ENCODE measurements at regions not wholly inside any gene's neighbourhood (a gene's known extent, or its start where the extent isn't known, plus 50 kb on each side); places are given as distances from the start of the nearest gene placed in this dataset.

- TF ChIP-seq, protein P1, sequence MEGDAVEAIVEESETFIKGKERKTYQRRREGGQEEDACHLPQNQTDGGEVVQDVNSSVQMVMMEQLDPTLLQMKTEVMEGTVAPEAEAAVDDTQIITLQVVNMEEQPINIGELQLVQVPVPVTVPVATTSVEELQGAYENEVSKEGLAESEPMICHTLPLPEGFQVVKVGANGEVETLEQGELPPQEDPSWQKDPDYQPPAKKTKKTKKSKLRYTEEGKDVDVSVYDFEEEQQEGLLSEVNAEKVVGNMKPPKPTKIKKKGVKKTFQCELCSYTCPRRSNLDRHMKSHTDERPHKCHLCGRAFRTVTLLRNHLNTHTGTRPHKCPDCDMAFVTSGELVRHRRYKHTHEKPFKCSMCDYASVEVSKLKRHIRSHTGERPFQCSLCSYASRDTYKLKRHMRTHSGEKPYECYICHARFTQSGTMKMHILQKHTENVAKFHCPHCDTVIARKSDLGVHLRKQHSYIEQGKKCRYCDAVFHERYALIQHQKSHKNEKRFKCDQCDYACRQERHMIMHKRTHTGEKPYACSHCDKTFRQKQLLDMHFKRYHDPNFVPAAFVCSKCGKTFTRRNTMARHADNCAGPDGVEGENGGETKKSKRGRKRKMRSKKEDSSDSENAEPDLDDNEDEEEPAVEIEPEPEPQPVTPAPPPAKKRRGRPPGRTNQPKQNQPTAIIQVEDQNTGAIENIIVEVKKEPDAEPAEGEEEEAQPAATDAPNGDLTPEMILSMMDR (IDR thresholded peaks at IDR 0.05), result no peak
- H3K27me3 ChIP-seq, result no peaks in the 10 kb centered on the region
- no peaks in the 10 kb centered on the region for H3K9me3 ChIP-seq
- H3K4me3 ChIP-seq, result no peak overlapping the region
- DNase-seq (ENCODE audit: low spot score), result no peak
- peaks cover 0 to 35% of the 10 kb centered on the region in 2 donors for H3K4me1 ChIP-seq
- H3K36me3 ChIP-seq, result no peaks in the 10 kb centered on the region
- no peak overlapping the region for H3K27ac ChIP-seq
Measured at GRCh38 chr13:99061411-99061810, 83.5 kb upstream of the DOCK9 start.

GRCh38 chr13:99062593-99062992 lies 84.7 kb upstream of the DOCK9 start:
- H3K4me1 ChIP-seq, result peaks cover 0 to 23% of the 10 kb centered on the region in 2 donors
- no peak for DNase-seq (ENCODE audit: low spot score)
- no peaks in the 10 kb centered on the region for H3K9me3 ChIP-seq
- H3K27ac ChIP-seq, result peak overlapping the region; percentile 35 to 41
- peak overlapping the region in 1 of 2 donors; percentile 21 for H3K4me3 ChIP-seq
- TF ChIP-seq, protein P1 (IDR thresholded peaks at IDR 0.05), result no peak
- H3K36me3 ChIP-seq, result no peaks in the 10 kb centered on the region
- no peaks in the 10 kb centered on the region for H3K27me3 ChIP-seq

DNA sequence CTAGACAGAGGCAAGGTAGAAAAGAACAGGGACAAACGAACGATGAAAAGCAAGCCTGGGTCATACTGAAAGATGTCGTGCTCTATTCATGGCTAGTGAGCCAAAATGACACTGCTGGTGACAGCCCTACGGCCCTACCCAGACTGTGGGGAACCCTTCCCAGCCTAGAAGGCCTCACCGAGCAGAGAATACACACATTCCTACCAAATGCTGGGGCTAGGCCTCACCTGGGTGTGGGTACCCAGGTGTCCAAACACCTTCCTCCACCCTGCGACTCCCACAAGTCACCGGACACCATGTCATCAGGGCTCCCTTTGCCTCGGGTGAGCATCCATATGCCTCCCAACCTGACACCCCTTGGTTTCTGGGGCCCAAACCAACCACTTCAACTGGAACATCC lies 85.3 kb upstream of the DOCK9 start:
- TF ChIP-seq, protein P1 (IDR thresholded peaks at IDR 0.05), result no peak
- Histone ChIP-seq H3K36me3 (no peaks in the 10 kb centered on the region), H3K27me3 (no peaks in the 10 kb centered on the region), H3K4me3 (no peak overlapping the region), H3K27ac (peak overlapping the region; percentile 35 to 41), H3K9me3 (no peaks in the 10 kb centered on the region), H3K4me1 (peaks cover 0 to 21% of the 10 kb centered on the region in 2 donors)
- no peak for DNase-seq (ENCODE audit: low spot score)

DNA sequence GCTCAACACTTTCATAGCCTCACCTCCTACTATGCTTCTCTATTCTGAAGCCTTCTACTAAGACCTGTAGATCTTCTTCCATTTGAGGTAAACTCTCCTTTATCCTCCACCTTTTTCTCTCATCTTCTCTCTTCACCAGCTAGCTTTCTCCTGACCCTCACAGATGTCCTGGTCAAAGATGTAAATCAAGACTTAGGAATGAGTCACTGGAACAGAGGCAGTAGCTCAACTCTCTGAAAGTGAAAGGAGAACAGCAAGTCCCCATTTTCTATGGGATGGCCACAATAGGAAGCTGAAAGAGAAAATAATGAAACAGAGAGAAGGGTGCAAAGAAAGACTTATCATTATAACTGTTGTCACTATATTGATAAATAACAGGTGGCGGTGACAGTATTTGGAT lies 86.1 kb upstream of the DOCK9 start:
- Histone ChIP-seq H3K4me3 (no peak overlapping the region), H3K27ac (no peak overlapping the region), H3K4me1 (peaks cover 0 to 21% of the 10 kb centered on the region in 2 donors), H3K9me3 (no peaks in the 10 kb centered on the region), H3K36me3 (no peaks in the 10 kb centered on the region), H3K27me3 (no peaks in the 10 kb centered on the region)
- DNase-seq (ENCODE audit: low spot score), result no peak
- TF ChIP-seq, protein P1 (IDR thresholded peaks at IDR 0.05), result no peak

DNA sequence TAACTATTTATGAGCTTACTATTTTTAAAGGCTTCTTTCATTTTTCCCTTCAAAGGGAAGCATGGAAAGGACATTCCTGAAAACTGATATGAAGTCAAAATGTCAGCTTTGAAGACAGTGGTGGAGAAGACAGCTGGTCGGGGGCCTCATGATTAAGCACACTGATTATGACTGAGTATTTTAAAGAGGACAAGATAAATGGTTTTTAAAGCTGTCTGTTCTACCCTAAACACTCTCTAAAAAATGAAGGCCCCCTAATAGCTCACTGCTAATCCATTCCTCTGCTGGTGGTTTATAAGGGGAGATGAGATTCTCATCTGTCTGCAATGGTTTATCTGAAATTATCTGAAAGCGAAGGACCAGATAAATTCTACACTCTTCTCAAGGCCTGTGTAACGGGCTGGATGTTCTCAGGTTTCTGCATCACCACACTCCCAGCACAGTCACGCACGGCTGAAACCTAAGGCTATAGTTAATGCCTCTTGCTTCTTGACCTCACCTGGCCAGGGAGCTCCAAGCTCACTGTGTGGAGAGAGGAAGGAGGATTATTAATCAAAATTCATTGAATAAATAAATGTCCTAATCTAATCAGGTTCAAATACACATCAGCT lies 86.9 kb upstream of the DOCK9 start:
- no peaks in the 10 kb centered on the region for H3K36me3 ChIP-seq
- no peaks in the 10 kb centered on the region for H3K9me3 ChIP-seq

More for the DNA sequence above, 86.9 kb upstream of the DOCK9 start:
- TF ChIP-seq, protein P1 (IDR thresholded peaks at IDR 0.05), result no peak
- no peak for DNase-seq (ENCODE audit: low spot score)
- Histone ChIP-seq H3K27ac (no peak overlapping the region), H3K27me3 (no peaks in the 10 kb centered on the region), H3K4me3 (no peak overlapping the region), H3K4me1 (peaks cover 0 to 21% of the 10 kb centered on the region in 2 donors)

Data from right atrium auricular region (tissue), 2 donors.